ENCODE measurements at regions not wholly inside any gene's neighbourhood (a gene's known extent, or its start where the extent isn't known, plus 50 kb on each side); places are given as distances from the start of the nearest gene placed in this dataset.

GRCh38 chr22:49268924-49269323, 558.7 kb downstream of the BRD1 start:
- FAIRE-seq = no peak

GRCh38 chr22:49267996-49268395, 559.7 kb downstream of the BRD1 start:
- FAIRE-seq = no peak

- no peak for FAIRE-seq
Measured at GRCh38 chr22:49266561-49267519, 560.8 kb downstream of the BRD1 start.

- FAIRE-seq = no peak
Measured at GRCh38 chr22:49264696-49265095, 563.0 kb downstream of the BRD1 start.

GRCh38 chr22:49263101-49263500, 564.6 kb downstream of the BRD1 start:
- FAIRE-seq = no peak

- no peak for FAIRE-seq
Measured at GRCh38 chr22:49262167-49262566, 565.5 kb downstream of the BRD1 start.

GRCh38 chr22:49261616-49262015, 566.1 kb downstream of the BRD1 start:
- FAIRE-seq = no peak

GRCh38 chr22:49260681-49261580, 566.7 kb downstream of the BRD1 start:
- FAIRE-seq = no peak

- no peak for FAIRE-seq
Measured at GRCh38 chr22:49259839-49260615, 567.6 kb downstream of the BRD1 start.

GRCh38 chr22:49258107-49259010, 569.3 kb downstream of the BRD1 start:
- FAIRE-seq = no peak

- no peak for FAIRE-seq
Measured at GRCh38 chr22:49257551-49257961, 570.1 kb downstream of the BRD1 start.

GRCh38 chr22:49255741-49256318, 571.8 kb downstream of the BRD1 start:
- FAIRE-seq = no peak

GRCh38 chr22:49255154-49255553, 572.5 kb downstream of the BRD1 start:
- FAIRE-seq = no peak

GRCh38 chr22:49253656-49254055, 574.0 kb downstream of the BRD1 start:
- FAIRE-seq = no peak

- FAIRE-seq = no peak
Measured at GRCh38 chr22:49251371-49251770, 576.3 kb downstream of the BRD1 start.

- FAIRE-seq = no peak
Measured at GRCh38 chr22:49247194-49247924, 580.3 kb downstream of the BRD1 start.

- FAIRE-seq = no peak
Measured at GRCh38 chr22:49244466-49245420, 582.9 kb downstream of the BRD1 start.

GRCh38 chr22:49243965-49244364, 583.7 kb downstream of the BRD1 start:
- FAIRE-seq = no peak

- FAIRE-seq = no peak
Measured at GRCh38 chr22:49243335-49243734, 584.3 kb downstream of the BRD1 start.
